T-helper 2 cell treated with Interferon-gamma antibody and Interleukin-4, amounts not matched to agents 5 μg/mL and 100 μg/mL, for 36 hours (primary cell): ENCODE measurements at regions not wholly inside any gene's neighbourhood (a gene's known extent, or its start where the extent isn't known, plus 50 kb on each side); places are given as distances from the start of the nearest gene placed in this dataset.
"Not testable (repeated sequence)": the region's sequence is repeated elsewhere in the genome, so short reads cannot be mapped to it uniquely, and the experiment has no call there.

Experiments used
- DNase-seq: peaks from one replicate; pipeline ENCODE4 v3.0.0; 2021; ENCODE audit warnings: low spot score
- H3K27ac Mint-ChIP-seq: one replicate; pipeline ENCODE4 v1.8.0; 2021; ENCODE audit warnings: mild to moderate bottlenecking, mixed read lengths
- H3K27me3 Mint-ChIP-seq: one replicate; pipeline ENCODE4 v1.8.0; 2021; ENCODE audit warnings: low read depth, mixed read lengths
- H3K36me3 Mint-ChIP-seq: one replicate; pipeline ENCODE4 v1.8.0; 2021; ENCODE audit warnings: low read depth, mixed read lengths
- H3K4me1 Mint-ChIP-seq: one replicate; pipeline ENCODE4 v1.8.0; 2021; ENCODE audit warnings: low read depth, mixed read lengths
- H3K4me3 Mint-ChIP-seq: one replicate; pipeline ENCODE4 v1.8.0; 2022; ENCODE audit warnings: mild to moderate bottlenecking, moderate library complexity, mixed read lengths
- H3K9me3 Mint-ChIP-seq: one replicate; pipeline ENCODE4 v1.8.0; 2021; ENCODE audit warnings: mixed read lengths

DNA sequence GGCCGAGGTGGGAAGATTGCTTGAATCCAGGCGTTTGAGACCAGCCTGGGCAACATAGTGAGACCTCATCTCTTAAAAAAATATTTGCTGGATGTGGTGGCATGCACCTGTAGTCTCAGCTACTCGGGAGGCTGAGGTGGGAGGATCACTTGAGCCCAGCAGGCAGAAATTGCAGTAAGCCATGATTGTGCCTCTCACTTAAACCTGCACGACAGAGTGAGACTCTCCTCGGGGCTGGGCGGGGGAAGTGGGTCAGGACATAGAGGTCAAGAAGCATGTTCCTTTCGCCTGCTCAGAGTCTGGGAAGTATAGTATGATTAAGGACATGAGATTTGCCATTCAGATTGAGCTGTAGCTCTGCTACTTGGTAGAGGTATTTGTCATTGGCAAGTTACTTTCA is 52.3 kb downstream of the SEPTIN7 start:
- H3K4me3 Mint-ChIP-seq, H3K27me3 Mint-ChIP-seq, H3K9me3 Mint-ChIP-seq, H3K4me1 Mint-ChIP-seq, H3K27ac Mint-ChIP-seq, DNase-seq: not testable (repeated sequence)
- H3K36me3 Mint-ChIP-seq, result peaks cover 49% of the 10 kb centered on the region

DNA sequence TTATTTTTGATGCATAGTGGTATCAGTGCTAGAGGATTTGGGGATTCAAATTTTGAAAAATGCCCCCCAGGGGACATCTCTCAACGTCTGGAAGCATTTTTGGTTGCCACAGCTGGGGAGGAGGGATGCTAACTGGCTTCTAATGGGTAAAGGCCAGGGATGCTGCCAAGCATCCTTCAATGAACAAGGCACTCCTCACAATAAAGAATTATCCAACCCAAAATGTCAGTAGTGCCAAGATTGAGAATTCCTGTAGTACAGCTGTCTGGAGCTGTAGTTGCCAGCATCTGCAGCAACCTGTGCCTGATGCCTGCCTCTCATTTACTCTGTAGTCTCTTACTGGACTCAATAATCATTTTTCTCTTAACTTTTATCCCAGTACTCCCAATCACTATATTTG is 53.5 kb downstream of the SEPTIN7 start:
- Mint-ChIP-seq H3K36me3 (peaks cover 48% of the 10 kb centered on the region), H3K4me3 (no peak overlapping the region), H3K9me3 (no peaks in the 10 kb centered on the region), H3K27me3 (no peaks in the 10 kb centered on the region), H3K27ac (no peak overlapping the region), H3K4me1 (peaks cover 10% of the 10 kb centered on the region)
- DNase-seq, result no peak

DNA sequence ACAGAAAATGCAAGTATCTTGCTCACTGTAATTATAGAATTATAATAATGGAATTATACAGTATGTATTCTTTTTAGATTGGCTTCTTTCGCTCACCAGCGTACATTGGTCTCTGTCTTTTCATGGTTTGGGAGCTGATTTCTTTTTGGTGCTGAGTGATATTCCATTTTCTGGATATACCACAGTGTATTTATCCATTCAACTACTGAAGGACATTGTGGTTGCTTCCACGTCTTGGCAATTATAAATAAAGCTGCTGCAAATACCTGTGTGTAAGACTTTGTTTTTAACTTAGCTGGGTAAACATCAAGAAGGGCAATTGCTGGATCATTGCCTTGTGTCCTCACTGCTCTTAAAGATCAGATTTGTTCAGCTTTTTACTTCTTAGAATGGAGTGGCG is 55.3 kb downstream of the SEPTIN7 start:
- Mint-ChIP-seq H3K4me3 (no peak overlapping the region), H3K4me1 (peaks cover 13% of the 10 kb centered on the region), H3K27me3 (no peaks in the 10 kb centered on the region), H3K36me3 (peaks cover 49% of the 10 kb centered on the region), H3K9me3 (no peaks in the 10 kb centered on the region), H3K27ac (no peak overlapping the region)
- no peak for DNase-seq

DNA sequence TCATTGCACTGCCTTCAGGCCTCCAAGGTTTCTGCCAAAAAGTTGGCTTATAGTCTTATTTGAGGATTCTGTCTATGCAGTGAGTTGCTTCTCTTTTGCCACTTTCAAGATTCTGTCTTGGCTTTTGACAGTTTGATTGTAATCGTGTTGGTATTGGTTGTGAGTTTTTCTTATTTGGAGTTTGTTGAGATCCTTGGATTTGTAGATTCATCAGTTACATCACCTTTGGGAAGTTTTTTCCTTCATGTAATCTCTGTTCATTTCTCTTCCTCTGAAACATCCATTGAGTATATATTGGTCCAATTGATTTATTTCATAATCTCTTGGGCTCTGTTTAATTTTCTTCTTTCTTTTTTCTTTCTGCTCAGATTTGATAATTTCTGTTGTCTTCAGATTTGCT is 59.8 kb downstream of the SEPTIN7 start:
- Mint-ChIP-seq H3K27me3 (no peaks in the 10 kb centered on the region), H3K27ac (no peak overlapping the region), H3K4me1 (peaks cover 10% of the 10 kb centered on the region), H3K9me3 (no peaks in the 10 kb centered on the region), H3K4me3 (no peak overlapping the region), H3K36me3 (peaks cover 40% of the 10 kb centered on the region)
- no peak for DNase-seq

DNA sequence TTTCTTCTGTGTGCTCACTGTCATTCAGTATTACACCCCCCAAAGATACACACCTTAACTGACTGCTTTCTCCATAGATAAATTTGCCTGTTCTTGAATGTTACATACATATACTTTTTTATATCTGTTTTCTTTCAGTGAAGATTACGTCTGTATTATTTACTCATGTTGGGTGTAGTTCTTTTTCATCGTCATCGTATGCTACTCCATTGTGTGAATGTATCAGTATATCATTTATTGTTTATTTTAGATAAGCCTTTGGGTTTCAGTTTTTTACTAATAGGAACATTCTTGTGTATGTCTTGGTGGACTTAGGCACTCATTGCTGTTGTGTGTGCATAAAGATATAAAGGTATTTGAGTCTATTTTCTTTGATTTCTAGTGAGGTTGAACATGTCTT is 64.4 kb downstream of the SEPTIN7 start:
- Mint-ChIP-seq H3K27ac (no peak overlapping the region), H3K9me3 (no peaks in the 10 kb centered on the region), H3K4me1 (peaks cover 23% of the 10 kb centered on the region)

DNA sequence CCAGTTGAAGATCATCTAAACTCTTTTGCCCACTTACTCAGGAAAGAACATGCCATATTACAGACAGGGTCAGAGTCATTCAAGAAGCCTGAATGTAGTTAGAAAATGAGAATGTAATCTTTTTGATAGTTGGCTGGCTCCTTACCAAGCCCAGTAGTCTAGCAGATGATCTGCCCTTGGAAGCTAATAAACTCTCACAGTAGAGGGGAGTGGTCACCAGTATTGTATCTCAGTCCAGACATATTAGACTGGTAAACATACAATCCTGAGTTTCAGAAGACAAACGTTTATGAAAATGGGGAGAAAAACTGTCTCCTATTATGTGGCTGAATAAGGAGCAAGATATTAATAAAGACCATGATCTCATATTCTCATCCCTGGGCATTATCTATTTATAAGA is 65.3 kb downstream of the SEPTIN7 start:
- no peak overlapping the region for H3K27ac Mint-ChIP-seq
- peaks cover 43% of the 10 kb centered on the region for H3K36me3 Mint-ChIP-seq
- H3K9me3 Mint-ChIP-seq, result no peaks in the 10 kb centered on the region
- H3K4me3 Mint-ChIP-seq, result no peak overlapping the region
- peaks cover 24% of the 10 kb centered on the region for H3K4me1 Mint-ChIP-seq
- DNase-seq, result no peak
- no peaks in the 10 kb centered on the region for H3K27me3 Mint-ChIP-seq

More for the DNA sequence above, 64.4 kb downstream of the SEPTIN7 start:
- peaks cover 46% of the 10 kb centered on the region for H3K36me3 Mint-ChIP-seq
- no peak for DNase-seq
- no peaks in the 10 kb centered on the region for H3K27me3 Mint-ChIP-seq
- no peak overlapping the region for H3K4me3 Mint-ChIP-seq

DNA sequence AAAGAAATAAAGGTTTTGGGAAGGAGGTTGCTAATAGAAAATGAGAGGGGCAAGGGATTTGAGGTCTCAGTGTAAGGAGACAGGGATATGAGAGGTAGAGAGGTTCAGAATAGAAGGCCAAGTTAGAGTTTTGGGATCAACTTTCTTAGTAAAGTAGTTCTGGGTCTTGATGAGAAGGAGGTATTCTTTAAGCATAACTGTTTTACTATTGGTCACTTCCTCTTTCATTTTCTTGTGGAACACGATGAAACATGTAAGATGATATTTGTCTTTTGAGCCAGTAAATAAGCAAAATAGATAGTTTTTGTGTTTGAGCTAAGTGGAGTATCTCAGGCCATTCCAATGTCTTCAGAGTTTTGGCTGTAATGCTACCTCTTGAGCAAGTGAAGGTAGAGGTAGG is 68.3 kb downstream of the SEPTIN7 start:
- H3K27me3 Mint-ChIP-seq, H3K9me3 Mint-ChIP-seq, H3K4me3 Mint-ChIP-seq, DNase-seq, H3K27ac Mint-ChIP-seq: not testable (repeated sequence)
- H3K36me3 Mint-ChIP-seq, result peaks cover 48% of the 10 kb centered on the region
- peaks cover 21% of the 10 kb centered on the region for H3K4me1 Mint-ChIP-seq

DNA sequence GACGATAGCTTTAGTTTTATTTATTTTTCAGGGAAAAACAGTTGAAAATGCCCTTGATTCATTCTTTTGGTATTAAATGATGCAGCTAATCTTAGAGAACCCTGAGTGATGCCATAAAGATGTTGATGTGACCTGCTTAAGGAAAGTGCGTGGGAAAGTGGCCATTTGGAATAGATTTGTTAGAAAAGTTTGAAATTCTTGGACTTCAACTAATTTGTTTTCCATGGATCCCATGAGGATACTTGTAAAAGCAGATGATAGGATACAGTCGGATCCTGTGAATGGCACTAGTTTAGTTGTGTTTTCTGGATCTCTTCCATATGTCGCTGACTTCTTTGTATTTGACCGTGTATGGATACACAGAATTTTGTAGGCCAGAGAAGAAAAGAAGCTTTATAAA is 69.0 kb downstream of the SEPTIN7 start:
- Mint-ChIP-seq H3K27ac (no peak overlapping the region), H3K9me3 (no peaks in the 10 kb centered on the region), H3K36me3 (peaks cover 49% of the 10 kb centered on the region), H3K4me3 (no peak overlapping the region), H3K4me1 (peaks cover 25% of the 10 kb centered on the region), H3K27me3 (no peaks in the 10 kb centered on the region)
- DNase-seq, result no peak

DNA sequence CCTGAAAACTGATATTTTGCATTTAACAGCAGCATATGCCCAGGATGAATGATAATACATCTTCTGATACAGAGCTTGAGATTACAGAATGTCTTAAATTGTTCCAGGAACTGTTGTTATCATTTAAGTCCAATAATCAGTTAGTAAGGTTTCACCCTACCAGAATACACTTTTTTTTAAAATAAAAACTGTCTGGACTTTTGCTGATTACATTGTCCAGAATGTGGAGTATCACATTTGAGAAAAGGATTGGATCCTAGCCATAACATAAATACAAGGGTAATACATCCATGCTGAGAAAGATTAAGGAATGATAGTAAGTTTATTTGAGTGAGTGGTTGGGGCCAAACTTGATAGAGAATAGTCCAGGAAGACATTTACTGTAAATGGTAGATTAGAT is 71.0 kb downstream of the SEPTIN7 start:
- Mint-ChIP-seq H3K27ac (no peak overlapping the region), H3K9me3 (no peaks in the 10 kb centered on the region), H3K36me3 (peaks cover 33% of the 10 kb centered on the region), H3K4me3 (no peak overlapping the region), H3K4me1 (peaks cover 23% of the 10 kb centered on the region), H3K27me3 (no peaks in the 10 kb centered on the region)
- DNase-seq, result no peak

DNA sequence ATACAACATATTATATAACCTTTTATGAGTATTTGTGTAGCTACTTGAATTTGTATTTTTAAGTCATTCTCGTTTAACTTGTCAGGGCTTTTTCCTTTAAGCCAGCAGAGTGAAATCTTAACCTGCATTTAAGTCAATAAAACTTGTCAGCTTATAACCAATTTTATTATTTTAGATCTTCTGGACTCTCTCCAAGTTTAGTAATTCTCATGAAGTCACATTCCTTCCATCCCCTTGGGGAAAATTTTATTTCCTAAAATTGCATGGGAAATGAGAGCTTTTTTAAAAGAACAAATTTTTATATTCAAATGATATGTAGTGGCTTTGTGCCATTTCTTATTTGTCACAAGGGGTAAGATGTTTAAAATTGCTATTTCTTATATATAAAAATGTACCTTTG is 74.0 kb downstream of the SEPTIN7 start:
- H3K4me3 Mint-ChIP-seq, result no peak overlapping the region
- no peaks in the 10 kb centered on the region for H3K27me3 Mint-ChIP-seq
- peaks cover 9% of the 10 kb centered on the region for H3K4me1 Mint-ChIP-seq
- no peaks in the 10 kb centered on the region for H3K9me3 Mint-ChIP-seq
- no peak overlapping the region for H3K27ac Mint-ChIP-seq
- peaks cover 29% of the 10 kb centered on the region for H3K36me3 Mint-ChIP-seq
- no peak for DNase-seq

DNA sequence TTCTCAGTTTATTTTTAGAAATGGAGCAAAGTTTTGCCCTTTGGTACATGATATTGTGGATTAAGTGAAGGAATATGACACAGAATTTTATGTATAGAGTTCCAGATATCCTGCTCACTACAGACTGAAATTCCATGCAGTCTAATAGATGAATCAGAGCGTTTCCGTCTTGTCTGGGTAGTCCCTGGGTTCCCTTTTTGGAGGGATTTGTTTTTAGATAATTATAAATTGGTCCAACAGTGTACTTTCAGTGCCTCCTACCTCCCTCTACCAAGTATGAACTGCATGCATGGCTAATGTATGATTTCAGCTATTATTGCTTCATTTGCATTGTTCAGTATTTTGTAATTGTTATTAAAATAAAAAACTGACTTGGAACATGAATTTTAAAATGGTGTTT is 74.4 kb downstream of the SEPTIN7 start:
- Mint-ChIP-seq H3K4me1 (peaks cover 8% of the 10 kb centered on the region), H3K4me3 (no peak overlapping the region), H3K36me3 (peaks cover 28% of the 10 kb centered on the region), H3K27me3 (no peaks in the 10 kb centered on the region), H3K27ac (no peak overlapping the region), H3K9me3 (no peaks in the 10 kb centered on the region)
- no peak for DNase-seq

DNA sequence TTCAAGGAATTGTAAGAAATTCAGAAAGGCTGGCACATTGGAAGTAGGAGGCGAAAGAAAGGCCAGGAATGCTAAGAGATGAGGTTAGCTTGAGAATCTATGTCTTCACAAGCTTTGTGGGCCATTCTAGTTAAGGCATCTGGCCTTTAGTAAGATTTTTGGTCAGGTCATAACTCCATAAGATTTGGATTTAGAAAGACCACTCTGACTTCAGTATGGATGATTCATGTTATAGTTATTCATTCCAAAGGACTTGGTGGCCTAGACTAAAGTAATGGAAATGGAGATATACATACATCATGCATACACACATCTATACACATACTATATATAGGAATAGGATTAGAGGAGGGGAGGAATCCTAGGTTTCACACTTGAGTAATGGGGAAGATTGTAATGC is 77.5 kb downstream of the SEPTIN7 start:
- no peak overlapping the region for H3K4me3 Mint-ChIP-seq
- H3K36me3 Mint-ChIP-seq, result peaks cover 34% of the 10 kb centered on the region
- no peaks in the 10 kb centered on the region for H3K9me3 Mint-ChIP-seq
- DNase-seq, result no peak
- no peak overlapping the region for H3K27ac Mint-ChIP-seq
- no peaks in the 10 kb centered on the region for H3K27me3 Mint-ChIP-seq
- H3K4me1 Mint-ChIP-seq, result peaks cover 4% of the 10 kb centered on the region

DNA sequence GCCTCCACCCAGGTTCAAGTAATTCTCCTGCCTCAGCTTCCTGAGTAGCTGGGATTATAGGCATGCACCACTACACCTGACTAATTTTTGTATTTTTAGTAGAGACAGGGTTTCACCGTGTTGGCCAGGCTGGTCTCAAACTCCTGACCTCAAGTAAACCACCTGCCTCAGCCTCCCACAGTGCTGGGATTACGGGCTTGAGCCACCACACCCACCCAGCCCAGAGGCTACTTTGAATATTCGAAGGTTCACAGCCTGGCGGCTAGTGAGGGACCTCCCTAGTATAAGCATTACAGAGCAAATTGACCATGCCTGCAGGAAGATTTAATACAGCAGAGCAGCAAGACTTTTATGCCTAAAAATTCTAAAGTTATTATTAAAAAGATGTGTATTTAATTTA is 86.6 kb downstream of the SEPTIN7 start:
- not testable (repeated sequence) for H3K27me3 Mint-ChIP-seq, H3K4me3 Mint-ChIP-seq, H3K9me3 Mint-ChIP-seq, H3K4me1 Mint-ChIP-seq, H3K27ac Mint-ChIP-seq, DNase-seq
- H3K36me3 Mint-ChIP-seq, result peaks cover 46% of the 10 kb centered on the region

DNA sequence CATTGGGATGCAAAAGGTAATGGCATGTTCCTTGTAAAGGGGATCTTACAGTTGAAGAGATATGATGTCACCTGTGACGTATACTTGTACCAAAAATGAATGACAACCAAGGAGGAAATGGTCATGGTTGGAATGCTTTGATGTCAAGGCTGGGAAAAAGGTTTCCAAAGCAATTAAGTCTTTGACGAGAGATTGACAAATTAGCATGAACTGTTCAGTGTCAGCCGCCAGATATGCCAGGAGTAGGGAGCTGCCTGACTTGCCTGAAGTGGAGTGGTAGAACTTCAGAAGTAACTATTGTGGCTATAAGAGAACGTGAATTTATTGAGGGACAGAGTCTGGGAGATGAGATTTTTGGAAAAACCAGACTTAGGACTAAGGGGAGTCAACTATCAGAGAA is 88.1 kb downstream of the SEPTIN7 start:
- H3K36me3 Mint-ChIP-seq, result peaks cover 49% of the 10 kb centered on the region

DNA sequence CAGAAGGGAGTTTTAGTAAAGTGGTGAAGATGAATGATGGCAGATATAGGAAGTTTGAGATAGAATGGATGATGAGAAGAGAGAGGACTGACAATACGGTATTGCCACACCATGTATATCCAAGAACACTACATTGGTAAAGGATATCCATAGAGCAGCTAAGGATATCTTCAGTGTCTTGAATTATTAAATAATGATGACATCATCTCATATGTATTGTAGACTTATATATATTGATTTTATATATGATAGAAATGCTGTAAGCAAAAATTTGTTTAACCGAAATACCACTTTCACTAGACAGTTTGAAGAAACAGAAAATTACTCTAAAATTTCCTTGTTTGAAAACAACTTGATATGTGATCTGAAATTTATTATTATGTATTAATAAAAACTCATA is 89.0 kb downstream of the SEPTIN7 start:
- H3K27ac Mint-ChIP-seq, result no peak overlapping the region
- DNase-seq, result no peak
- H3K9me3 Mint-ChIP-seq, result no peaks in the 10 kb centered on the region
- peaks cover 18% of the 10 kb centered on the region for H3K4me1 Mint-ChIP-seq
- H3K27me3 Mint-ChIP-seq, result no peaks in the 10 kb centered on the region
- H3K36me3 Mint-ChIP-seq, result peaks cover 51% of the 10 kb centered on the region
- no peak overlapping the region for H3K4me3 Mint-ChIP-seq

More for the DNA sequence above, 88.1 kb downstream of the SEPTIN7 start:
- Mint-ChIP-seq H3K4me3 (no peak overlapping the region), H3K27me3 (no peaks in the 10 kb centered on the region), H3K9me3 (no peaks in the 10 kb centered on the region), H3K4me1 (peaks cover 15% of the 10 kb centered on the region), H3K27ac (no peak overlapping the region)
- DNase-seq, result no peak
